ENCODE measurements at regions not wholly inside any gene's neighbourhood (a gene's known extent, or its start where the extent isn't known, plus 50 kb on each side); places are given as distances from the start of the nearest gene placed in this dataset.

GRCh38 chr4:27843776-27844175 lies 983.1 kb downstream of the STIM2 start:
- TF ChIP-seq TARDBP (IDR thresholded peaks at IDR 0.05) (no peak), ELF4 (IDR thresholded peaks at IDR 0.05) (no peak), L3MBTL2 (conservative IDR thresholded peaks at IDR 0.05) (no peak), SP1 (IDR thresholded peaks at IDR 0.05) (no peak), SUZ12 (IDR thresholded peaks at IDR 0.05) (no peak)

Measured in HEK293T (cell line).